HepG2 (cell line): ENCODE measurements at regions not wholly inside any gene's neighbourhood (a gene's known extent, or its start where the extent isn't known, plus 50 kb on each side); places are given as distances from the start of the nearest gene placed in this dataset.
A peak's percentile ranks its signal among the peaks of the same experiment; 100 is the strongest.

Experiments used
- ATAC-seq: fragments of 200-7000 bp; cut with Tn5 transposase; 3 replicates; pipeline ENCODE4 v1.9.1; 2020; ENCODE audit warnings: mild to moderate bottlenecking, moderate library complexity
- BruUV-seq: library from RNA; stranded (reverse); fragments of 400-500 nt; replicated peaks from 2 replicates; lab custom pipeline; 2021; lab: Mats Ljungman, UMichigan
- CTCF ChIA-PET: fragments of 300-600 bp; formaldehyde crosslinking; extraction: SDS; loops from one replicate; lab custom pipeline; 2021; ENCODE audit warnings: low total read pairs, inconsistent platforms, low intra/inter-chr PET ratio; lab: Yijun Ruan, JAX
- POLR2A ChIA-PET: fragments of 350-600 bp; sonication (Branson Sonifier 250); formaldehyde crosslinking; loops from one replicate; lab custom pipeline; 2020; ENCODE audit warnings: antibody characterized with exemption, inconsistent platforms; lab: Yijun Ruan, JAX
- DNase-seq: peaks from one replicate; pipeline ENCODE4 v3.0.0-alpha.2; 2015; ENCODE audit warnings: low spot score
- FAIRE-seq: peaks from 3 replicates; lab custom pipeline; 2011; peaks lifted over from hg19 to GRCh38; lab: Jason Lieb, UNC
- H2AFZ ChIP-seq: one replicate; pipeline ENCODE4 v1.6.1; 2011; ENCODE audit warnings: low read length, inconsistent platforms
- H3K27ac ChIP-seq: fragments of 300-600 bp; 3 replicates; pipeline ENCODE4 v1.8.0; 2011; ENCODE audit warnings: mixed run types, mild to moderate bottlenecking, mixed read lengths, low read length, inconsistent platforms; ENCODE audit not compliant: insufficient read depth; ENCODE audit errors: extremely low read length
- H3K27me3 ChIP-seq, 2 experiments: fragments of 200-600 bp in 1 of 2; 2 replicates in 1 of 2; 3 replicates in 1 of 2; pipeline versions ENCODE4 v1.6.0 to v1.8.0; 2011; ENCODE audit warnings: low read length in 2 of 2, mild to moderate bottlenecking in 2 of 2, moderate library complexity in 2 of 2, inconsistent platforms in 1 of 2; ENCODE audit not compliant: insufficient read depth in 2 of 2, control insufficient read depth in 1 of 2
- H3K36me3 ChIP-seq, 2 experiments: fragments of 200-600 bp in 1 of 2; replicated peaks in 1 of 2; 2 replicates in 1 of 2; 3 replicates in 1 of 2; pipeline versions ENCODE4 v1.5.1 to v1.8.0; 2011; ENCODE audit warnings: low read length in 2 of 2, inconsistent platforms in 1 of 2; ENCODE audit not compliant: insufficient read depth in 2 of 2, control insufficient read depth in 1 of 2
- H3K4me1 ChIP-seq: 2 replicates; pipeline ENCODE4 v1.5.1; 2012; ENCODE audit warnings: low read length, inconsistent platforms; ENCODE audit not compliant: insufficient read depth
- H3K4me2 ChIP-seq: 2 replicates; pipeline ENCODE4 v1.6.0; 2011; ENCODE audit warnings: low read depth, low read length, inconsistent platforms
- H3K4me3 ChIP-seq, 3 experiments: fragments of 200-600 bp in 1 of 3; sonication (generic), shearing (Covaris generic) in 1 of 3; replicated peaks in 1 of 3; 2 replicates each; pipeline ENCODE4 v1.5.1; 2011 to 2016; ENCODE audit warnings: low read length in 3 of 3, inconsistent platforms in 2 of 3, low read depth in 2 of 3, mild to moderate bottlenecking in 2 of 3, control low read depth in 1 of 3, mixed read lengths in 1 of 3; ENCODE audit not compliant: insufficient read depth in 1 of 3
- H3K79me2 ChIP-seq: one replicate; pipeline ENCODE4 v1.6.1; 2011; ENCODE audit warnings: low read length, inconsistent platforms; ENCODE audit not compliant: insufficient read depth
- H3K9ac ChIP-seq: 2 replicates; pipeline ENCODE4 v1.6.0; 2011; ENCODE audit warnings: mild to moderate bottlenecking, low read depth, low read length, inconsistent platforms; ENCODE audit not compliant: insufficient read depth
- H3K9me3 ChIP-seq: 2 replicates; pipeline ENCODE4 v1.5.1; 2012; ENCODE audit warnings: mild to moderate bottlenecking, low read length
- H4K20me1 ChIP-seq: 2 replicates; pipeline ENCODE4 v1.6.0; 2011; ENCODE audit warnings: inconsistent platforms, mild to moderate bottlenecking, low read length, moderate library complexity; ENCODE audit not compliant: insufficient read depth
- ATF7 ChIP-seq, 2 experiments: fragments of 450-650 bp in 1 of 2; sonication (generic) in 1 of 2; formaldehyde crosslinking in 1 of 2; IDR thresholded peaks; 2 replicates each; pipeline versions ENCODE4 v1.4.0 to v1.6.1; 2016 to 2020; ENCODE audit warnings: antibody characterized with exemption in 1 of 2, mild to moderate bottlenecking in 1 of 2, missing genetic modification reagents in 1 of 2
- CEBPG ChIP-seq: IDR thresholded peaks from 2 replicates; pipeline ENCODE4 v1.6.1; 2016
- MNT ChIP-seq: fragments of 450-650 bp; IDR thresholded peaks from 2 replicates; pipeline ENCODE4 v1.6.1; 2016
- ZBTB7B ChIP-seq: sonication (generic); formaldehyde crosslinking; IDR thresholded peaks from 2 replicates; pipeline ENCODE4 v1.4.0; 2020; ENCODE audit warnings: missing genetic modification reagents
- ZNF101 ChIP-seq: sonication (generic); formaldehyde crosslinking; IDR thresholded peaks from 2 replicates; pipeline ENCODE4 v1.4.0; 2020; ENCODE audit warnings: mild to moderate bottlenecking, low read depth, missing genetic modification reagents, borderline replicate concordance
- ZNF691 ChIP-seq: sonication (generic); formaldehyde crosslinking; IDR thresholded peaks from 2 replicates; pipeline ENCODE4 v1.4.0; 2020; ENCODE audit warnings: missing genetic modification reagents, low read depth, mild to moderate bottlenecking, borderline replicate concordance
- ZNF776 ChIP-seq: sonication (generic); formaldehyde crosslinking; IDR thresholded peaks from 2 replicates; pipeline ENCODE4 v1.4.0; 2020; ENCODE audit warnings: mild to moderate bottlenecking, missing genetic modification reagents
- WGBS: methylation state at CpG from one replicate; pipeline ENCODE4 v1.1.6; 2017; ENCODE audit warnings: low lambda C conversion rate; 5-methylcytosine and 5-hydroxymethylcytosine counted together
- in situ Hi-C: cut with HindIII; loops from 2 replicates; pipeline ENCODE4 v1.10.0; 2017; ENCODE audit warnings: low pct_unique_long_range_greater_than_20kb; ENCODE audit not compliant: extremely low pct_ligation_motif_present
- intact Hi-C: fragments of 100-400 bp; cut with micrococcal nuclease; formaldehyde crosslinking; loops from one replicate; pipeline ENCODE4 v1.10.0; 2022; ENCODE audit not compliant: unreplicated experiment

DNA sequence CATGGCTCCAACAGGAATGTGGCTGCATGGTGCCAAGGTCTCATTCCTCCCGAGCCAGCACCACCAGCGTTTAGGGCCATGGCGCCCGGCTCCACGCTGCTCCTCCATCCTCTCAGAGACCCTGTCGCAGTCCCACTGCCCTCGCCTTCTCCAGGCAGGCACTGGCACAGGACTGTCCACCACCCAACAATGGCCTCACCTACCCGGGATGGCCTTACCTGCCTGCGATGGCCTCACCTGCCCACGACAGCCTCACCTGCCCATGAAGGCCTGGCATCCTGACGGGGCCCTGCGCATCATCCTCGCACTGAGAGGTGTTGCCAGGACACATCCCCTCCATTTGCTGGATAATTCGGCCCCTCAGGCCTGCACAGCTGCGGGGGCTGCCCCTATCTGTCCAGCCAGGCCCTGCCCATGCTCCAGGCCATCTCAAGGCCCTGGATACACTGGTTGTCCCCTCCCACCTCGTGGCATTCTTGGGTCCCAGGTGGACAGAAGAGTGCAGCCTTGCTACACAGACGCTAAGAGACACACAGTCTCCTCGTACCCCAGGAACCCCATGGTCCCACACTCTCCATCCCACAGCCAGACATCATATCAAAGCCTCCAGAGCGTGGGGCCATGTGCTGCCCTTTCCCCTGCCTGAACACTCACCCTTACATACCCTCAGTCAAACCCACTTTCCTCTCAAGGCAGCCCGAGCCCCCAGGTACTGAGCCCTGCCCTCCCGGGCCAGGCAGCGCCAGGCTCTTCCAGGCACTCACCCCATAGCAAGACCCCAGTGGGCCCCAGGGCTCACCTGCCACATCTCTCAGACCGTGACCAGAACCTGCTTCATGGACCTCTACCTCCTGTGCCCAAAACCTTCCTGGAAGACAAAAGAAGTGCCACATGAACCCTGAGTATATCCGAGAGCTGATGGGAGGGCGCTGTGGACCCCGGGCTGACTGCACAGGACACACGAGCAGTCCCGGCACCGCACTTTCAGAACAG is 268.6 kb downstream of the EIPR1 start:
- FAIRE-seq: no peak
- 58% methylated on average over 26 of the region's 29 CpGs for WGBS
- Histone ChIP-seq H3K27me3 (peaks cover 2 to 6% of the 10 kb centered on the region in 2 experiments; a peak in 2 of 5 replicates), H3K4me1 (no peaks in the 10 kb centered on the region), H3K9ac (no peak overlapping the region), H4K20me1 (no peaks in the 10 kb centered on the region), H2AFZ (no peak overlapping the region), H3K27ac (no peak overlapping the region), H3K9me3 (no peaks in the 10 kb centered on the region), H3K4me2 (no peak overlapping the region), H3K79me2 (no peaks in the 10 kb centered on the region), H3K36me3 (no peaks in the 10 kb centered on the region), H3K4me3 (no peak overlapping the region)
- TF ChIP-seq ZNF101 (CRISPR knock-in tag) (no peak), MNT (peak; percentile 35)
- ChIA-PET CTCF (no interaction called here), POLR2A (no interaction called here)
- ATAC-seq: peak; percentile 19
- in situ Hi-C loops: no loop called here
- intact Hi-C loops: no loop called here
- DNase-seq: no peak
- no TSS peak for BruUV-seq

DNA sequence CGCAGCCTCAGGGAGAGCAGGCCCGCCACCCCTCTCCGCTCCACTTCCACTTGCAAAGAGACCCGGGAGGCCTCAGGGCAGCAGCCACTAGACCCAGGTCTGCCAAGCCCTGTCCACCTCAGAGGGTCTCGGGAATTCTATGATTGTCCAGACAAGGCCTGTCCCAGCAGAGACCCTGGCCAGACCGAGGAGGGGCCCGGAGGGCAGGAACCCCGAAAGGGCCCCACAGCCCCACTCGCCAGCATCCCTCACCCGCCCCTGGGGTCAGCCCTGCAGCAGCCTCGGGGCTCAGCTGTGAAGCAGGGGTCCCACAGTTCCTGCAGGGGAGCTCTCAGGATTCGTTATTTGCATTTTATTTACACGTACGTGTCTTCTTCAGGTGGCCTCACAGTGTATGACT is 269.5 kb downstream of the EIPR1 start:
- ChIA-PET CTCF (no interaction called here), POLR2A (no interaction called here)
- no peaks in the 10 kb centered on the region for H3K36me3 ChIP-seq
- no peaks in the 10 kb centered on the region for H3K9me3 ChIP-seq
- peaks cover 2 to 10% of the 10 kb centered on the region in 2 experiments; a peak in 3 of 5 replicates for H3K27me3 ChIP-seq
- H3K4me3 ChIP-seq: no peak overlapping the region
- no peaks in the 10 kb centered on the region for H4K20me1 ChIP-seq
- no TSS peak for BruUV-seq
- DNase-seq: no peak
- H3K27ac ChIP-seq: no peak overlapping the region
- in situ Hi-C loops: no loop called here
- no peak overlapping the region for H3K4me2 ChIP-seq
- no peak for FAIRE-seq
- TF ChIP-seq CEBPG (CRISPR knock-in tag): no peak
- no peak for TF ChIP-seq ZBTB7B
- no peak for TF ChIP-seq ZNF776 (CRISPR knock-in tag)
- TF ChIP-seq ATF7 (IDR thresholded peaks at IDR 0.05): no peak
- TF ChIP-seq ATF7 (CRISPR knock-in tag; IDR thresholded peaks at IDR 0.05): no peak
- no peak for TF ChIP-seq ZNF691 (CRISPR knock-in tag)
- TF ChIP-seq, all 625 proteins: peak for 0
- WGBS: 55% methylated on average over 8 of the region's 14 CpGs
- no peak overlapping the region for H2AFZ ChIP-seq
- no peaks in the 10 kb centered on the region for H3K79me2 ChIP-seq
- H3K4me1 ChIP-seq: no peaks in the 10 kb centered on the region
- no peak overlapping the region for H3K9ac ChIP-seq
- no peak; the same call in 1 of the 3 replicates for ATAC-seq
- intact Hi-C loops: no loop called here
